Activated naive CD4-positive, alpha-beta T cell treated with anti-CD3 and anti-CD28 coated beads for 36 hours (primary cell): ENCODE measurements at regions not wholly inside any gene's neighbourhood (a gene's known extent, or its start where the extent isn't known, plus 50 kb on each side); places are given as distances from the start of the nearest gene placed in this dataset.

Experiments
- CTCF ChIA-PET: fragments of 350-600 bp; sonication (Branson Sonifier 250); formaldehyde crosslinking; loops from one replicate; lab custom pipeline; 2021; ENCODE audit warnings: antibody characterized with exemption; lab: Charles Lee
- DNase-seq: peaks from one replicate; pipeline ENCODE4 v3.0.0-alpha.2; 2020
- H3K27ac Mint-ChIP-seq: one replicate; pipeline ENCODE4 v1.8.0; 2021; ENCODE audit warnings: mild to moderate bottlenecking, mixed read lengths
- H3K27me3 Mint-ChIP-seq: one replicate; pipeline ENCODE4 v1.8.0; 2021; ENCODE audit warnings: low read depth, mixed read lengths
- H3K36me3 Mint-ChIP-seq: one replicate; pipeline ENCODE4 v1.8.0; 2021; ENCODE audit warnings: low read depth, mixed read lengths
- H3K4me1 Mint-ChIP-seq: one replicate; pipeline ENCODE4 v1.8.0; 2021; ENCODE audit warnings: low read depth, mixed read lengths
- H3K4me3 Mint-ChIP-seq: one replicate; pipeline ENCODE4 v1.8.0; 2021; ENCODE audit warnings: mild to moderate bottlenecking, moderate library complexity, mixed read lengths
- H3K9me3 Mint-ChIP-seq: one replicate; pipeline ENCODE4 v1.8.0; 2021; ENCODE audit warnings: mixed read lengths
- intact Hi-C: fragments of 100-400 bp; cut with micrococcal nuclease; formaldehyde crosslinking; loops from one replicate; pipeline ENCODE4 v1.15.1; 2023

- intact Hi-C loops = no loop called here
- no peak for DNase-seq
- no peak overlapping the region for H3K4me3 Mint-ChIP-seq
- CTCF ChIA-PET = interaction anchor here (0.6 kb wide), 1 partner anchor 726 kb away, joined by 4 read pairs; no protein-coding TSS in a partner anchor
- H3K4me1 Mint-ChIP-seq = no peaks in the 10 kb centered on the region
- H3K27me3 Mint-ChIP-seq = peaks cover 8% of the 10 kb centered on the region
- no peaks in the 10 kb centered on the region for H3K36me3 Mint-ChIP-seq
- no peaks in the 10 kb centered on the region for H3K9me3 Mint-ChIP-seq
- H3K27ac Mint-ChIP-seq = no peak overlapping the region
Observed at GRCh38 chr22:34297536-34298120, 377.4 kb upstream of the LARGE1 start.

- H3K4me3 Mint-ChIP-seq = no peak overlapping the region
- intact Hi-C loops = no loop called here
- no peak overlapping the region for H3K27ac Mint-ChIP-seq
- no peaks in the 10 kb centered on the region for H3K9me3 Mint-ChIP-seq
- H3K36me3 Mint-ChIP-seq = no peaks in the 10 kb centered on the region
- CTCF ChIA-PET = interaction anchor here (0.6 kb wide), 2 partner anchors 59 to 78 kb away, joined by 3 read pairs; no protein-coding TSS in a partner anchor
- peaks cover 8% of the 10 kb centered on the region for H3K27me3 Mint-ChIP-seq
- H3K4me1 Mint-ChIP-seq = no peaks in the 10 kb centered on the region
- DNase-seq = no peak
Observed at GRCh38 chr22:34299496-34299895, 379.2 kb upstream of the LARGE1 start.

GRCh38 chr22:34301569-34301968 lies 381.3 kb upstream of the LARGE1 start:
- Mint-ChIP-seq H3K4me1 (no peaks in the 10 kb centered on the region), H3K4me3 (no peak overlapping the region), H3K9me3 (no peaks in the 10 kb centered on the region), H3K27me3 (peaks cover 8% of the 10 kb centered on the region), H3K27ac (no peak overlapping the region), H3K36me3 (no peaks in the 10 kb centered on the region)
- CTCF ChIA-PET = no interaction called here
- no peak for DNase-seq
- intact Hi-C loops = no loop called here

GRCh38 chr22:34303656-34304055 lies 383.4 kb upstream of the LARGE1 start:
- intact Hi-C loops = no loop called here
- no peak for DNase-seq
- Mint-ChIP-seq H3K27ac (no peak overlapping the region), H3K9me3 (no peaks in the 10 kb centered on the region), H3K36me3 (no peaks in the 10 kb centered on the region), H3K27me3 (peaks cover 8% of the 10 kb centered on the region), H3K4me1 (no peaks in the 10 kb centered on the region), H3K4me3 (no peak overlapping the region)
- CTCF ChIA-PET = interaction anchor here (0.6 kb wide), 1 partner anchor 64 kb away, joined by 3 read pairs; no protein-coding TSS in a partner anchor

GRCh38 chr22:34306361-34306760 lies 386.1 kb upstream of the LARGE1 start:
- Mint-ChIP-seq H3K27ac (no peak overlapping the region), H3K36me3 (no peaks in the 10 kb centered on the region), H3K4me3 (no peak overlapping the region), H3K9me3 (no peaks in the 10 kb centered on the region), H3K4me1 (no peaks in the 10 kb centered on the region), H3K27me3 (no peaks in the 10 kb centered on the region)
- CTCF ChIA-PET = no interaction called here
- DNase-seq = no peak
- intact Hi-C loops = no loop called here

- CTCF ChIA-PET = no interaction called here
- Mint-ChIP-seq H3K27ac (no peak overlapping the region), H3K27me3 (no peaks in the 10 kb centered on the region), H3K9me3 (no peaks in the 10 kb centered on the region), H3K4me1 (no peaks in the 10 kb centered on the region), H3K36me3 (no peaks in the 10 kb centered on the region), H3K4me3 (no peak overlapping the region)
- no peak for DNase-seq
- intact Hi-C loops = no loop called here
Observed at GRCh38 chr22:34308101-34308500, 387.8 kb upstream of the LARGE1 start.

GRCh38 chr22:34319346-34319745 lies 399.1 kb upstream of the LARGE1 start:
- no peak for DNase-seq
- Mint-ChIP-seq H3K27me3 (peaks cover 2% of the 10 kb centered on the region), H3K36me3 (no peaks in the 10 kb centered on the region), H3K4me1 (no peaks in the 10 kb centered on the region), H3K27ac (no peak overlapping the region), H3K9me3 (peaks cover 5% of the 10 kb centered on the region), H3K4me3 (no peak overlapping the region)
- intact Hi-C loops = no loop called here
- CTCF ChIA-PET = interaction anchor here (0.5 kb wide), 1 partner anchor 695 kb away, joined by 4 read pairs; no protein-coding TSS in a partner anchor

GRCh38 chr22:34324763-34325162 lies 404.5 kb upstream of the LARGE1 start:
- Mint-ChIP-seq H3K4me3 (no peak overlapping the region), H3K36me3 (no peaks in the 10 kb centered on the region), H3K27me3 (no peaks in the 10 kb centered on the region), H3K9me3 (no peaks in the 10 kb centered on the region), H3K27ac (no peak overlapping the region), H3K4me1 (no peaks in the 10 kb centered on the region)
- intact Hi-C loops = no loop called here
- CTCF ChIA-PET = no interaction called here
- DNase-seq = no peak

- DNase-seq = no peak
- H3K4me3 Mint-ChIP-seq = no peak overlapping the region
- H3K36me3 Mint-ChIP-seq = no peaks in the 10 kb centered on the region
- no peaks in the 10 kb centered on the region for H3K27me3 Mint-ChIP-seq
- intact Hi-C loops = no loop called here
- no peaks in the 10 kb centered on the region for H3K9me3 Mint-ChIP-seq
- no peak overlapping the region for H3K27ac Mint-ChIP-seq
- CTCF ChIA-PET = no interaction called here
- H3K4me1 Mint-ChIP-seq = no peaks in the 10 kb centered on the region
Observed at GRCh38 chr22:34326901-34327300, 406.6 kb upstream of the LARGE1 start.

- Mint-ChIP-seq H3K27me3 (peaks cover 2% of the 10 kb centered on the region), H3K9me3 (peaks cover 12% of the 10 kb centered on the region), H3K27ac (no peak overlapping the region), H3K36me3 (no peaks in the 10 kb centered on the region), H3K4me1 (no peaks in the 10 kb centered on the region), H3K4me3 (no peak overlapping the region)
- intact Hi-C loops = no loop called here
- CTCF ChIA-PET = no interaction called here
- DNase-seq = no peak
Observed at GRCh38 chr22:34330432-34330831, 410.2 kb upstream of the LARGE1 start.

- intact Hi-C loops = no loop called here
- DNase-seq = no peak
- CTCF ChIA-PET = no interaction called here
- Mint-ChIP-seq H3K4me1 (no peaks in the 10 kb centered on the region), H3K4me3 (no peak overlapping the region), H3K9me3 (peaks cover 19% of the 10 kb centered on the region), H3K36me3 (no peaks in the 10 kb centered on the region), H3K27ac (no peak overlapping the region), H3K27me3 (peaks cover 2% of the 10 kb centered on the region)
Observed at GRCh38 chr22:34333285-34333684, 413.0 kb upstream of the LARGE1 start.

GRCh38 chr22:34334893-34335292 lies 414.6 kb upstream of the LARGE1 start:
- Mint-ChIP-seq H3K4me1 (no peaks in the 10 kb centered on the region), H3K36me3 (no peaks in the 10 kb centered on the region), H3K27ac (no peak overlapping the region), H3K9me3 (peaks cover 21% of the 10 kb centered on the region), H3K27me3 (peaks cover 2% of the 10 kb centered on the region), H3K4me3 (no peak overlapping the region)
- CTCF ChIA-PET = no interaction called here
- intact Hi-C loops = no loop called here
- no peak for DNase-seq

- H3K27ac Mint-ChIP-seq = no peak overlapping the region
- CTCF ChIA-PET = no interaction called here
- no peaks in the 10 kb centered on the region for H3K36me3 Mint-ChIP-seq
- intact Hi-C loops = no loop called here
- DNase-seq = no peak
- no peaks in the 10 kb centered on the region for H3K4me1 Mint-ChIP-seq
- H3K4me3 Mint-ChIP-seq = no peak overlapping the region
- H3K27me3 Mint-ChIP-seq = peaks cover 3% of the 10 kb centered on the region
- H3K9me3 Mint-ChIP-seq = no peaks in the 10 kb centered on the region
Observed at GRCh38 chr22:34344702-34345101, 424.4 kb upstream of the LARGE1 start.
